Osteoblast (primary cell): ENCODE measurements at regions not wholly inside any gene's neighbourhood (a gene's known extent, or its start where the extent isn't known, plus 50 kb on each side); places are given as distances from the start of the nearest gene placed in this dataset.
"Not testable (repeated sequence)": the region's sequence is repeated elsewhere in the genome, so short reads cannot be mapped to it uniquely, and the experiment has no call there.

Experiments used
- DNase-seq: peaks from one replicate; pipeline ENCODE4 v3.0.0; 2011; ENCODE audit warnings: low spot score, mixed read lengths; ENCODE audit not compliant: insufficient read length; ENCODE audit errors: missing footprints
- H2AFZ ChIP-seq: 2 replicates; pipeline ENCODE4 v1.6.0; 2011; ENCODE audit warnings: mild to moderate bottlenecking, low read length
- H3K27ac ChIP-seq: 2 replicates; pipeline ENCODE4 v1.5.1; 2011; ENCODE audit warnings: mild to moderate bottlenecking, low read depth, low read length, moderate library complexity
- H3K27me3 ChIP-seq: 2 replicates; pipeline ENCODE4 v1.6.0; 2012; ENCODE audit warnings: mild to moderate bottlenecking, control low read depth, inconsistent platforms, low read length, moderate library complexity; ENCODE audit not compliant: insufficient read depth
- H3K36me3 ChIP-seq: 2 replicates; pipeline ENCODE4 v1.5.1; 2011; ENCODE audit warnings: mild to moderate bottlenecking, low read length, control low read depth, moderate library complexity; ENCODE audit not compliant: insufficient read depth
- H3K4me1 ChIP-seq: 2 replicates; pipeline ENCODE4 v1.5.1; 2011; ENCODE audit warnings: mild to moderate bottlenecking, low read length, control low read depth, moderate library complexity; ENCODE audit not compliant: insufficient read depth
- H3K4me2 ChIP-seq: 2 replicates; pipeline ENCODE4 v1.6.0; 2011; ENCODE audit warnings: mild to moderate bottlenecking, low read length; ENCODE audit not compliant: insufficient read depth
- H3K4me3 ChIP-seq: fragments of 200-600 bp; sonication (generic); 3 replicates; pipeline ENCODE4 v1.5.1; 2012; ENCODE audit warnings: mild to moderate bottlenecking, low read length, inconsistent platforms; ENCODE audit not compliant: insufficient read depth
- H3K79me2 ChIP-seq: 2 replicates; pipeline ENCODE4 v1.6.0; 2012; ENCODE audit warnings: mild to moderate bottlenecking, low read length, control low read depth, inconsistent platforms; ENCODE audit not compliant: insufficient read depth
- H3K9me3 ChIP-seq: 2 replicates; pipeline ENCODE4 v1.5.1; 2011; ENCODE audit warnings: low read depth, low read length, control low read depth
- H4K20me1 ChIP-seq: 2 replicates; pipeline ENCODE4 v1.6.0; 2012; ENCODE audit warnings: mild to moderate bottlenecking, low read length, control low read depth; ENCODE audit not compliant: insufficient read depth
- TF ChIP-seq, protein P1 (sequence below): IDR thresholded peaks from 2 replicates; pipeline ENCODE4 v1.5.1; 2011; ENCODE audit warnings: mild to moderate bottlenecking, low read depth, low read length, moderate library complexity; ENCODE audit errors: extremely low read depth

DNA sequence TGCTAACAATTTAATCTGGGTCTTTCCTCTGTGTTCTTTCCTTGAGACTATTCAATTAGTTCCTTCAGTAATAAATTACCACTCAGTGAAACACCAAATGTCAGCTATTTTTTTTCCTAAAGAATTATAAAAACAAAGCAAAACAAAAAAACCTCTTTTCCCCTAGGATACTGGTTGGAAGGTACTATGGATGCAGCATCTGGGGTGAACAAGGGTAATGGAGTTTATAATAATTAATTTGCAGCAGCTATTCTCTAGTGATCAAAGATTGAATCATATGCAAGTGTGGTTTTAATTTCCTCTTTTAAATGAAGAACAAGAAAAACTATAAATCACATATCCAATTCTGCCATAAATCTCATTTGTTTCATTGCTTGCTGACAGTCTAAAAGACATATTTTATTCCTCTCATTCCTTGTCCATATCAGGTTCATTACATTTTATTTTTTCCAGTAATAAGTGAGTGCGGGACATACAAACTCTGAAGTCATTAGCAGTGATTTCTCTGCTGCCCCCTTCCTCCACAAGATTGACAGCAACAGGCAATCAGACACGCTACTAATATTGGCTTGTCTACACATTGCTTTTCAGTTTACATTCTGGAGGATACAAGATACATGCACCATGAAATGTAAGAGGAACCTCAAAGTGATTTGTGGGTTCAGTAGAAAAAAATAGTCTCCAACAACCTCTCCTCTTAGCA, 1093.4 kb upstream of the SLIT2 start:
- no peak overlapping the region for H3K4me3 ChIP-seq
- no peak overlapping the region for H3K4me2 ChIP-seq
- no peak overlapping the region for H2AFZ ChIP-seq
- H3K27ac ChIP-seq, result no peak overlapping the region
- DNase-seq, result no peak
- TF ChIP-seq, protein P1, sequence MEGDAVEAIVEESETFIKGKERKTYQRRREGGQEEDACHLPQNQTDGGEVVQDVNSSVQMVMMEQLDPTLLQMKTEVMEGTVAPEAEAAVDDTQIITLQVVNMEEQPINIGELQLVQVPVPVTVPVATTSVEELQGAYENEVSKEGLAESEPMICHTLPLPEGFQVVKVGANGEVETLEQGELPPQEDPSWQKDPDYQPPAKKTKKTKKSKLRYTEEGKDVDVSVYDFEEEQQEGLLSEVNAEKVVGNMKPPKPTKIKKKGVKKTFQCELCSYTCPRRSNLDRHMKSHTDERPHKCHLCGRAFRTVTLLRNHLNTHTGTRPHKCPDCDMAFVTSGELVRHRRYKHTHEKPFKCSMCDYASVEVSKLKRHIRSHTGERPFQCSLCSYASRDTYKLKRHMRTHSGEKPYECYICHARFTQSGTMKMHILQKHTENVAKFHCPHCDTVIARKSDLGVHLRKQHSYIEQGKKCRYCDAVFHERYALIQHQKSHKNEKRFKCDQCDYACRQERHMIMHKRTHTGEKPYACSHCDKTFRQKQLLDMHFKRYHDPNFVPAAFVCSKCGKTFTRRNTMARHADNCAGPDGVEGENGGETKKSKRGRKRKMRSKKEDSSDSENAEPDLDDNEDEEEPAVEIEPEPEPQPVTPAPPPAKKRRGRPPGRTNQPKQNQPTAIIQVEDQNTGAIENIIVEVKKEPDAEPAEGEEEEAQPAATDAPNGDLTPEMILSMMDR, result no peak
- no peaks in the 10 kb centered on the region for H3K36me3 ChIP-seq
- no peaks in the 10 kb centered on the region for H3K9me3 ChIP-seq
- H3K79me2 ChIP-seq, result no peaks in the 10 kb centered on the region
- H3K4me1 ChIP-seq, result no peaks in the 10 kb centered on the region
- no peaks in the 10 kb centered on the region for H3K27me3 ChIP-seq
- H4K20me1 ChIP-seq, result no peaks in the 10 kb centered on the region

DNA sequence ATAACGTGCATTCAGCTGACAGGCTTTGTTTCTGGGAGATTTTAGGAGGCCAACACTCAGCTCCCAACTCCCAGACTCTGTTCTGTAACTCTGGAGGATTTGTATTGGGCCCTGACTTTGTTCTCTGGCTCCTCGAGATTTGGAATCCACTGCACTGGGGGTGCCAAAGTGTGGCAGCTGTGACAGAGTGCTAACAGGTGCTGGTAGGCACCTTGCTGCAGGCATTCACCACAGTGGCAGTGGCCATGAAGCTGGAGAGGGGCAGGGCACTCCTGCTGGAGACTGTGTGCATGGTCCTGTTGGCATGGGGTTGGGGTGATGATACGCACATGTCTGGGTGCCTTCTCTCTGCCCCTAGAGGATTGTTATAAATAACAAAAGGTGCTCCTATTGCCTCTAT, 1094.9 kb upstream of the SLIT2 start:
- Histone ChIP-seq H3K4me3 (no peak overlapping the region), H3K27ac (no peak overlapping the region), H3K4me1 (no peaks in the 10 kb centered on the region), H3K4me2 (no peak overlapping the region), H2AFZ (no peak overlapping the region), H3K27me3 (no peaks in the 10 kb centered on the region), H3K9me3 (no peaks in the 10 kb centered on the region), H4K20me1 (no peaks in the 10 kb centered on the region), H3K79me2 (no peaks in the 10 kb centered on the region), H3K36me3 (no peaks in the 10 kb centered on the region)
- DNase-seq, result no peak
- TF ChIP-seq, protein P1, result no peak

DNA sequence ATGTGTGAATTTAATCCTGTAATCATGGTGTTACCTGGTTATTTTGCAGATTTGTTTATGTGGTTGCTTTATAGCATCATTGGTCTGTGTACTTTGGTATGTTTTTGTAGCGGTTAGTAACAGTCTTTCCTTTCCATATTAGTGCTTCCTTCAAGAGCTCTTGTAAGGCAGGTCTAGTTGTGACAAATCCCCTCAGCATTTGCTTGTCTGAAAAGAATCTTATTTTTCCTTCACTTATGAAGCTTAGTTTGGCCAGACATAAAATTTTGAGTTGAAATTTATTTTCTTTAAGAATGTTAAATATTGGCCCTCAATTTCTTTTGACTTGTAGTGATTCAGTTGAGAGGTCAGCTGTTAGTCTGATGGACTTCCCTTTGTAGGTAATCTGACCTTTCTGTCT, 1096.1 kb upstream of the SLIT2 start:
- Histone ChIP-seq H3K36me3 (no peaks in the 10 kb centered on the region), H3K4me3 (no peak overlapping the region), H3K9me3 (no peaks in the 10 kb centered on the region), H3K27me3 (no peaks in the 10 kb centered on the region), H4K20me1 (no peaks in the 10 kb centered on the region), H3K79me2 (no peaks in the 10 kb centered on the region), H2AFZ (no peak overlapping the region), H3K4me2 (no peak overlapping the region), H3K4me1 (no peaks in the 10 kb centered on the region), H3K27ac (no peak overlapping the region)
- TF ChIP-seq, protein P1, result no peak
- no peak for DNase-seq

DNA sequence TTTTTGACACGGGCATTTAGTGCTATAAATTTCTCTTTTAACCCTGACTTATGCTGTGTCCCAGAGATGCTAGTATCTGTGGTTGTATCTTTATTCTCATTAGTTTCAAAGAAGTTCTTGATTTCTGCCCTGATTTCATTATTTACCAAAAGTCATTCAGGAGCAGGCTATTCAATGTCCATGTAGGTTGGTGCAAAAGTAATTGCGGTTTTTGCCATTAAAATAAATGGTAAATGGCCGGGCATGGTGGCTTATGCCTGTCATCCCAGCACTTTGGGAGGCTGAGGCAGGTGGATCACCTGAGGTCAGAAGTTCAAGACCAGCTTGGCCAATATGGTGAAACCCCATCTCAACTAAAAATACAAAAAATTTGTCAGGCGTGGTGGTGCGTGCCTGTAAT, 1097.4 kb upstream of the SLIT2 start:
- not testable (repeated sequence) for H3K4me3 ChIP-seq, H3K4me2 ChIP-seq, H4K20me1 ChIP-seq, H3K9me3 ChIP-seq, H3K27me3 ChIP-seq, H2AFZ ChIP-seq, H3K4me1 ChIP-seq, H3K27ac ChIP-seq, H3K79me2 ChIP-seq, H3K36me3 ChIP-seq, DNase-seq
